Fibroblast of mammary gland (primary cell): ENCODE measurements at regions not wholly inside any gene's neighbourhood (a gene's known extent, or its start where the extent isn't known, plus 50 kb on each side); places are given as distances from the start of the nearest gene placed in this dataset.
A peak's percentile ranks its signal among the peaks of the same experiment; 100 is the strongest.

Experiments used
- DNase-seq: peaks from one replicate; pipeline ENCODE4 v3.0.0-alpha.2; 2010; ENCODE audit warnings: low read depth
- H3K4me3 ChIP-seq: 2 replicates; pipeline ENCODE4 v1.5.1; 2011; ENCODE audit warnings: low read depth, mild to moderate bottlenecking, low read length, moderate library complexity; ENCODE audit not compliant: control insufficient read depth
- TF ChIP-seq, protein P1 (sequence below): conservative IDR thresholded peaks from 2 replicates; pipeline ENCODE4 v1.5.1; 2011; ENCODE audit warnings: low read depth, low read length, inconsistent platforms; ENCODE audit not compliant: control insufficient read depth, insufficient read depth

DNA sequence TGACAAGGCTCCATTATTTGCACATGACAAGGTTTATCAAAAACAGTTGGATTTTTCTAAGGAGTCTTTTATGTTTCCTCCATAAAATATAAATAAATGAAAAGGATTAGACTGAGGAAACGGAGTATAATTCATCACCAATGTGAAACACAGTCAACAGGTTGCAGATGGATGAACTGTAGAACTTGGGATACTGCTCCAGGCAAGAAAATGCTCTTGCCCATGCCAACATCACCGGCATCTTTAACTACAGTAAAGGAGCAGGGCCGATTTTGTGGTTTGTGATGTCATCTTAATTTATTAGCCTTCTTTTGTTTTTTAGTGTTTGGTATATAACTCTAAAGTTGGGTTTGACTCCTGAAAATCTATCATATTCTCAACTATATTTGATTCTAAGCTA, 577.3 kb downstream of the EPHA4 start:
- no peak overlapping the region for H3K4me3 ChIP-seq
- TF ChIP-seq, protein P1, sequence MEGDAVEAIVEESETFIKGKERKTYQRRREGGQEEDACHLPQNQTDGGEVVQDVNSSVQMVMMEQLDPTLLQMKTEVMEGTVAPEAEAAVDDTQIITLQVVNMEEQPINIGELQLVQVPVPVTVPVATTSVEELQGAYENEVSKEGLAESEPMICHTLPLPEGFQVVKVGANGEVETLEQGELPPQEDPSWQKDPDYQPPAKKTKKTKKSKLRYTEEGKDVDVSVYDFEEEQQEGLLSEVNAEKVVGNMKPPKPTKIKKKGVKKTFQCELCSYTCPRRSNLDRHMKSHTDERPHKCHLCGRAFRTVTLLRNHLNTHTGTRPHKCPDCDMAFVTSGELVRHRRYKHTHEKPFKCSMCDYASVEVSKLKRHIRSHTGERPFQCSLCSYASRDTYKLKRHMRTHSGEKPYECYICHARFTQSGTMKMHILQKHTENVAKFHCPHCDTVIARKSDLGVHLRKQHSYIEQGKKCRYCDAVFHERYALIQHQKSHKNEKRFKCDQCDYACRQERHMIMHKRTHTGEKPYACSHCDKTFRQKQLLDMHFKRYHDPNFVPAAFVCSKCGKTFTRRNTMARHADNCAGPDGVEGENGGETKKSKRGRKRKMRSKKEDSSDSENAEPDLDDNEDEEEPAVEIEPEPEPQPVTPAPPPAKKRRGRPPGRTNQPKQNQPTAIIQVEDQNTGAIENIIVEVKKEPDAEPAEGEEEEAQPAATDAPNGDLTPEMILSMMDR: no peak
- DNase-seq: no peak

DNA sequence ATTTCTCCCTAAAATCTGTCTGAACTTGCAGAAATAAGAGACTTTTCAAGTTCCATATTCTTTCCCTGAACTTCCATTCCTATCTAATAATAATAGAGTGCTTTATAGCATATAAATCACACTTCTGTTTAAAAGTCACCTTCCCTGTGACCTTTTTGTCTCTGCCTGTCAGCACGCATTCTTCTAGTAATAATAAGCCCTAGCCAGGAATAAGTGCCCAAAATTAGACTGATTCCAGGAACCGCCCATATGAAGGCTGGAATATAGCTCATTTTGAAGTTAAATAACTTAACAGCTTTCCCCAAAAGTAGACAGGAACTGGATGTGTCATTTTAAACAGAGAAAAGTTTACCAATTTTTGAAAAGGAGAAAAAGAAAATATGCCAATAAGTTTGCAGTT, 576.5 kb downstream of the EPHA4 start:
- no peak overlapping the region for H3K4me3 ChIP-seq
- no peak for DNase-seq
- TF ChIP-seq, protein P1: no peak

GRCh38 chr2:220998156-220998555, 573.9 kb downstream of the EPHA4 start:
- no peak overlapping the region for H3K4me3 ChIP-seq
- TF ChIP-seq, protein P1: no peak
- DNase-seq: no peak

DNA sequence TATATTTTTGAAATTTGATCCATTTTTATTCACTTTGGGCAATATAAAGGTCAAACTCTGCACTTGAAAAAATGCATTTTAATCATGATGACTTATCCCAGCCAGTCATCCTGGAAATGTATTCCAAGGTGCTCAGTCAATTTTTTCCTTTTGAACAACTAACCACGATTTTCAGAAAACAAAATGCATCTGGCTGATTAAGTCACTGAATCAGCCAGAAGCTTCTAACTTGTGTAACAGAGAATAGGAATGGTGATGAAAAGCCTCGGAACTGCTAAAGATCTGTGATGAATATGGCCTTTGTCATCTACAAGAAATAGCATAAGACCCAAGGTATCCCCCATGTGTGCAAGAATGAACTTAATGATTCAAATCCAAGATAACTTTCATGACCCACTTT, 572.7 kb downstream of the EPHA4 start:
- peak; percentile 12 for DNase-seq

GRCh38 chr2:221001381-221001801, 570.7 kb downstream of the EPHA4 start:
- no peak overlapping the region for H3K4me3 ChIP-seq
- no peak for DNase-seq
- TF ChIP-seq, protein P1: no peak

More for the DNA sequence above, 572.7 kb downstream of the EPHA4 start:
- no peak overlapping the region for H3K4me3 ChIP-seq
- TF ChIP-seq, protein P1: no peak

DNA sequence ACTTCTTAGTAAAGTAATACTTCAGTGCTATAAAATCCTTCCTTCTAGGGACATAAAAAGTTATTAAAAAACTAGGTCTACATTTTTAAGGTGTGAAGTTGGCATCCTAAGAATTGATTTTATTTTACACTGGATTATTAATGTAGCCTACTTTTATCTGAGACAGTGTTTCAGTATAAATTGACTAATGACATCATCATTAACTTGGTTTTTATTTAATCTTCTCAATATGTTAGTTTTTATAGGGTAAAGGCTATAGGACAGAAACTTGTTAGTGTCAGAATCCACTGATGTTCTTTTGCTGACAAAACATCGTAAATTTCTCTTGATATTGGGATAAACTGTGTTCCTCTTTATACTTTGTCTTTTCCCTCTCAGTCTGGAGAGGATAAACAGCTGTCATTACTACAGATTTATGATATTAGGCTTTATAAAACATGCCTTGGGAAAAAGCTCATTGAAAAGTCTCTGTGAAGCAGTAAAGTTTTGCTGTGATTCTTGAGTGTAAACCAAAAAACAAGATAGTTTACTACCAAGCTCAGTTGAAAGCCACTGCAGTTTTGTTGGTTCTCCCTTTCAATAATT, 569.9 kb downstream of the EPHA4 start:
- H3K4me3 ChIP-seq: no peak overlapping the region
- TF ChIP-seq, protein P1: no peak
- DNase-seq: no peak

DNA sequence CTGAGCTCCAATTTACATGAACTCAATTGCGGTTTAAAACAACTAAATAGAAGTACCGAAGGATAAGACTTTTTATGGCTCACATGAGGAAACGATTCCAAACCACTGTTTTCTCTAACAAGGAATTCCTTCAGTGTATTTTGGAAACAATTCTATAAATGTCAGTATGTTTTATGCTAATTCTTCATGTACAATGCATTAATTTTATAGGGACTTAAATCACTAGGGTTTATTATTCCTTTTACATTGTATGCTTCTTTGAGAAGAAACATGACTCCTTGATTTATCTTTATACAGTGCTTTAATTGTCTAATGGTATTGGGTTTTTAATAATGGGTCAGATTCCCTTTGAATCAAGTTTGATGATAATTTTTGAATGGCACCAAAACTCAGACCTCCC, 566.8 kb downstream of the EPHA4 start:
- no peak for DNase-seq
- TF ChIP-seq, protein P1: no peak
- no peak overlapping the region for H3K4me3 ChIP-seq
